ENCODE measurements at regions not wholly inside any gene's neighbourhood (a gene's known extent, or its start where the extent isn't known, plus 50 kb on each side); places are given as distances from the start of the nearest gene placed in this dataset.
"Not testable (repeated sequence)": the region's sequence is repeated elsewhere in the genome, so short reads cannot be mapped to it uniquely, and the experiment has no call there.

GRCh38 chr9:38176251-38176650, 107.2 kb upstream of the SHB start:
- TF ChIP-seq TAF1 (IDR thresholded peaks at IDR 0.05; ENCODE audit: borderline replicate concordance, low read depth, low read length) (no peak), POLR2A (IDR thresholded peaks at IDR 0.05; ENCODE audit: low read depth, low read length) (no peak), POLR2AphosphoS5 (IDR thresholded peaks at IDR 0.05; ENCODE audit: low read depth, low read length) (no peak)
- DNase-seq (ENCODE audit: insufficient read length), result no peak
- no peak for FAIRE-seq

- FAIRE-seq (no peak), DNase-seq (ENCODE audit: insufficient read length) (no peak)
- TF ChIP-seq POLR2A (IDR thresholded peaks at IDR 0.05; ENCODE audit: low read depth, low read length) (no peak), TAF1 (IDR thresholded peaks at IDR 0.05; ENCODE audit: borderline replicate concordance, low read depth, low read length) (no peak)
These were observed 106.4 kb upstream of the SHB start for GRCh38 chr9:38175423-38175822.

GRCh38 chr9:38172586-38172985, 103.6 kb upstream of the SHB start:
- no peak for DNase-seq (ENCODE audit: insufficient read length)
- no peak for FAIRE-seq
- TF ChIP-seq POLR2A (IDR thresholded peaks at IDR 0.05; ENCODE audit: low read depth, low read length) (no peak), POLR2AphosphoS5 (IDR thresholded peaks at IDR 0.05; ENCODE audit: low read depth, low read length) (no peak), TAF1 (IDR thresholded peaks at IDR 0.05; ENCODE audit: borderline replicate concordance, low read depth, low read length) (no peak)

GRCh38 chr9:38171926-38172325, 102.9 kb upstream of the SHB start:
- no peak for DNase-seq (ENCODE audit: insufficient read length)
- FAIRE-seq, result no peak
- TF ChIP-seq POLR2A (IDR thresholded peaks at IDR 0.05; ENCODE audit: low read depth, low read length) (no peak), POLR2AphosphoS5 (IDR thresholded peaks at IDR 0.05; ENCODE audit: low read depth, low read length) (no peak), TAF1 (IDR thresholded peaks at IDR 0.05; ENCODE audit: borderline replicate concordance, low read depth, low read length) (no peak)

GRCh38 chr9:38171538-38171884, 102.5 kb upstream of the SHB start:
- no peak for DNase-seq (ENCODE audit: insufficient read length)
- TF ChIP-seq POLR2A (IDR thresholded peaks at IDR 0.05; ENCODE audit: low read depth, low read length) (no peak), POLR2AphosphoS5 (IDR thresholded peaks at IDR 0.05; ENCODE audit: low read depth, low read length) (no peak), TAF1 (IDR thresholded peaks at IDR 0.05; ENCODE audit: borderline replicate concordance, low read depth, low read length) (no peak)
- no peak for FAIRE-seq

- peak; percentile 33 for FAIRE-seq
- not testable (repeated sequence) for DNase-seq (ENCODE audit: insufficient read length)
These were observed 101.9 kb upstream of the SHB start for GRCh38 chr9:38170763-38171537.

GRCh38 chr9:38170155-38170554, 101.1 kb upstream of the SHB start:
- FAIRE-seq; DNase-seq (ENCODE audit: insufficient read length): not testable (repeated sequence)

GRCh38 chr9:38166501-38166900, 97.5 kb upstream of the SHB start:
- DNase-seq (ENCODE audit: insufficient read length) (no peak), FAIRE-seq (no peak)
- TF ChIP-seq POLR2A (IDR thresholded peaks at IDR 0.05; ENCODE audit: low read depth, low read length) (no peak), TAF1 (IDR thresholded peaks at IDR 0.05; ENCODE audit: borderline replicate concordance, low read depth, low read length) (no peak), POLR2AphosphoS5 (IDR thresholded peaks at IDR 0.05; ENCODE audit: low read depth, low read length) (no peak)

GRCh38 chr9:38164659-38165221, 95.7 kb upstream of the SHB start:
- TF ChIP-seq TAF1 (IDR thresholded peaks at IDR 0.05; ENCODE audit: borderline replicate concordance, low read depth, low read length), result no peak
- TF ChIP-seq POLR2A (IDR thresholded peaks at IDR 0.05; ENCODE audit: low read depth, low read length), result no peak
- no peak for TF ChIP-seq POLR2AphosphoS5 (IDR thresholded peaks at IDR 0.05; ENCODE audit: low read depth, low read length)
- FAIRE-seq (no peak), DNase-seq (ENCODE audit: insufficient read length) (no peak)

- FAIRE-seq (no peak), DNase-seq (ENCODE audit: insufficient read length) (no peak)
- TF ChIP-seq TAF1 (IDR thresholded peaks at IDR 0.05; ENCODE audit: borderline replicate concordance, low read depth, low read length) (no peak), POLR2A (IDR thresholded peaks at IDR 0.05; ENCODE audit: low read depth, low read length) (no peak), POLR2AphosphoS5 (IDR thresholded peaks at IDR 0.05; ENCODE audit: low read depth, low read length) (no peak)
These were observed 94.5 kb upstream of the SHB start for GRCh38 chr9:38163518-38163917.

- no peak for FAIRE-seq
- DNase-seq (ENCODE audit: insufficient read length), result no peak
- TF ChIP-seq POLR2A (IDR thresholded peaks at IDR 0.05; ENCODE audit: low read depth, low read length), result no peak
- no peak for TF ChIP-seq POLR2AphosphoS5 (IDR thresholded peaks at IDR 0.05; ENCODE audit: low read depth, low read length)
- TF ChIP-seq TAF1 (IDR thresholded peaks at IDR 0.05; ENCODE audit: borderline replicate concordance, low read depth, low read length), result no peak
These were observed 93.5 kb upstream of the SHB start for GRCh38 chr9:38162332-38163211.

GRCh38 chr9:38160613-38161215, 91.7 kb upstream of the SHB start:
- no peak for TF ChIP-seq POLR2AphosphoS5 (IDR thresholded peaks at IDR 0.05; ENCODE audit: low read depth, low read length)
- TF ChIP-seq POLR2A (IDR thresholded peaks at IDR 0.05; ENCODE audit: low read depth, low read length), result no peak
- no peak for TF ChIP-seq TAF1 (IDR thresholded peaks at IDR 0.05; ENCODE audit: borderline replicate concordance, low read depth, low read length)
- peak; percentile 27 for DNase-seq (ENCODE audit: insufficient read length)
- FAIRE-seq, result peak; percentile 86
